ENCODE measurements at regions not wholly inside any gene's neighbourhood (a gene's known extent, or its start where the extent isn't known, plus 50 kb on each side); places are given as distances from the start of the nearest gene placed in this dataset.

DNA sequence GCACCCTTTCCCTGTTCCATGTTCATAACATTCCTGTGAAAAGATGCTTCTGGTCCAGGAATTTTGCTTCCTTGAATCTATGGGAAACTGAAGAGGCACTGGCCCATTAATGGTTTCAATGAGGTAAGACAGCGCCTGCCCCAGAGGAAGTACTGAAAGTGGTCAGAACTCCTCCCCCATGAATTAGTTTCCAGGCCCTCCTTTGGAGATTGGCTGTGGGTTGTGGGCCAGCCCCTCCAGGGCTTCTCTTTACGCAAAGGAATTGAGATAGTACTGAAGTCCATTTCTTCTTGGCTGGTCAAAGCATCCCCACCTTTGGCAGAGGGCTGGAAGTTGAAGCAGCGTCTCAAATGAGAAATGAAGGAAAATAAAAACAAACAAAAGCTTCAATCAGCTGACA lies 175.5 kb downstream of the POLR2M start:
- TF ChIP-seq, protein P1, sequence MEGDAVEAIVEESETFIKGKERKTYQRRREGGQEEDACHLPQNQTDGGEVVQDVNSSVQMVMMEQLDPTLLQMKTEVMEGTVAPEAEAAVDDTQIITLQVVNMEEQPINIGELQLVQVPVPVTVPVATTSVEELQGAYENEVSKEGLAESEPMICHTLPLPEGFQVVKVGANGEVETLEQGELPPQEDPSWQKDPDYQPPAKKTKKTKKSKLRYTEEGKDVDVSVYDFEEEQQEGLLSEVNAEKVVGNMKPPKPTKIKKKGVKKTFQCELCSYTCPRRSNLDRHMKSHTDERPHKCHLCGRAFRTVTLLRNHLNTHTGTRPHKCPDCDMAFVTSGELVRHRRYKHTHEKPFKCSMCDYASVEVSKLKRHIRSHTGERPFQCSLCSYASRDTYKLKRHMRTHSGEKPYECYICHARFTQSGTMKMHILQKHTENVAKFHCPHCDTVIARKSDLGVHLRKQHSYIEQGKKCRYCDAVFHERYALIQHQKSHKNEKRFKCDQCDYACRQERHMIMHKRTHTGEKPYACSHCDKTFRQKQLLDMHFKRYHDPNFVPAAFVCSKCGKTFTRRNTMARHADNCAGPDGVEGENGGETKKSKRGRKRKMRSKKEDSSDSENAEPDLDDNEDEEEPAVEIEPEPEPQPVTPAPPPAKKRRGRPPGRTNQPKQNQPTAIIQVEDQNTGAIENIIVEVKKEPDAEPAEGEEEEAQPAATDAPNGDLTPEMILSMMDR (conservative IDR thresholded peaks at IDR 0.05; ENCODE audit: low read length), result no peak
- no peak for TF ChIP-seq EZH2phosphoT487 (IDR thresholded peaks at IDR 0.05; ENCODE audit: borderline replicate concordance)

All from Loucy (cell line).